ENCODE measurements at regions not wholly inside any gene's neighbourhood (a gene's known extent, or its start where the extent isn't known, plus 50 kb on each side); places are given as distances from the start of the nearest gene placed in this dataset.
A peak's percentile ranks its signal among the peaks of the same experiment; 100 is the strongest.

DNA sequence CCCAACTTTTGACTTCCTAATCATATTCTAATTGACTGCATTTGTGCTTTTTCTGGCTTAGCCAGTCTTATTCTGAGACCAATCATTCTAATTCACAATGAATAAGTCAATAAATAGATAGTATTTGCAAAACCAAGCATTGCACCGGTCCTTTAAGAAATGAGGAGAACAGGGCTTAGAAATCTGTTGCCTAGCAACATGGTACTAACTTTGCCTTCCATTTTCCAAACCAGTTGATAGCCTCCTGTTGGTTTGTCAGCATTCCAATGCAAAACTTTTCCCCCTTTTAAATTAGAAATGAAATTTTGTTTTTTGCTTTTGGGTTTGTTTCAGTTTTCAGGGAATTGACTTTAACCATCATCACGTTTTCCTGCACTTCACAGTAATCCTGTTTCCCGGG, 603.5 kb upstream of the NRP1 start:
- H3K4me1 Mint-ChIP-seq = no peaks in the 10 kb centered on the region
- Histone ChIP-seq H3K36me3 (replicated peaks in 1 of 2; ENCODE audit: control insufficient read depth in 1 of 2, insufficient read depth in 2 of 2, low read length in 2 of 2) (no peaks in the 10 kb centered on the region), H4K20me1 (ENCODE audit: insufficient read depth, low read length) (no peaks in the 10 kb centered on the region), H3K4me2 (replicated peaks; ENCODE audit: extremely low read depth, low read length, poor library complexity, severe bottlenecking) (no peak overlapping the region), H3K4me3 (replicated peaks in 1 of 3; ENCODE audit: low read depth in 2 of 3, low read length in 3 of 3) (no peak overlapping the region), H3K27ac (ENCODE audit: low read depth in 1 of 2, low read length in 2 of 2) (no peak overlapping the region), H3K9ac (ENCODE audit: insufficient read depth, low read length, poor library complexity, severe bottlenecking) (no peak overlapping the region), H3K79me2 (ENCODE audit: insufficient read depth, low read length) (no peaks in the 10 kb centered on the region), H3K27me3 (ENCODE audit: control insufficient read depth in 2 of 2, insufficient read depth in 2 of 2, low read length in 2 of 2) (no peaks in the 10 kb centered on the region), H2AFZ (ENCODE audit: insufficient read depth, low read depth, low read length, poor library complexity, severe bottlenecking) (no peak overlapping the region), H3K4me1 (ENCODE audit: control insufficient read depth in 1 of 2, insufficient read depth in 2 of 2, low read length in 2 of 2) (no peaks in the 10 kb centered on the region), H3K9me3 (replicated peaks in 1 of 2; ENCODE audit: control insufficient read depth in 1 of 2, insufficient read depth in 1 of 2, low read length in 2 of 2) (no peaks in the 10 kb centered on the region)
- intact Hi-C loops (cut with micrococcal nuclease) = no loop called here
- H3K27me3 Mint-ChIP-seq (ENCODE audit: low read depth in 3 of 3) = peaks cover 0 to 5% (median 0%) of the 10 kb centered on the region in 3 donors
- H3K9me3 Mint-ChIP-seq = peaks cover 0 to 3% (median 0%) of the 10 kb centered on the region in 7 donors
- no peak overlapping the region for H3K4me3 Mint-ChIP-seq
- no peak overlapping the region for H3K27ac Mint-ChIP-seq
- 100% methylated on average over 1 of the region's 3 CpGs for WGBS (ENCODE audit: insufficient coverage)
- DNase-seq = no peak
- no peaks in the 10 kb centered on the region for H3K36me3 Mint-ChIP-seq
- no peak for TF ChIP-seq CTCF (IDR thresholded peaks at IDR 0.05)

DNA sequence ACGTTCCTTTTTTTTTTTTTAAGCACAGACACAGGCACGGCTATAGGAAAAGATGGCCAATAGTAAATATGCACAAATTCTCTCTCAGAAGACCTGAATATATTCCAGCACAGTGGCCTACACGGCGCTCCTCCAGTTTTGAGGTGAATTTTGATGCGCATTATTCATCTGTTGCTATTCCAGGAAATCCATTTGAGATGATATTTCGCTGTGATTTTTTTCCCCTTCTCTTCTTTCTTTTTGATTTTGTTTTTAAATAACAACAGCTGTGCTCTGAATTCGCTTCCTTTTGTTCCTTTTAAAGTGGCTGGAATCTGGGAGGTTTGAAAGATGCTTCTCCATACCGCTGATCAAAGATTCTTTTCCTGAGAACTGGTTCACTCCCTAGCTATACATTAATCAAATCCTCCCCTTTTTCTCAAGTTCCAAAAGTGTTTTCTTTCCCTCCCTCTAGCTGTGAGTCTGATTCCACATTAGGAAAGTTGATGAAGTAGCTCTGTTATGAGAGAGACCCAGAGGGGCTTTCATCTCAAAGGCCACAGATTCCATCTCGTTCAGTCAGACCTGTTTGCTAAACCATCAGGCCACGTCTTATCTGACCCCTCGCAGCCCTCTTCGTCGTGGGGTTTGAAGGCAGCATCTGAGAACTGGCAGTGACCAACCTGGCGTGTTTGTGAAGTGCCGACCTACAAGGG, 602.7 kb upstream of the NRP1 start:
- TF ChIP-seq CTCF (IDR thresholded peaks at IDR 0.05) = no peak
- no peak overlapping the region for H3K27ac ChIP-seq (ENCODE audit: low read depth in 1 of 2, low read length in 2 of 2)
- Mint-ChIP-seq H3K27me3 (ENCODE audit: low read depth in 3 of 3) (peaks cover 0 to 5% (median 0%) of the 10 kb centered on the region in 3 donors), H3K27ac (no peak overlapping the region), H3K36me3 (no peaks in the 10 kb centered on the region), H3K9me3 (peaks cover 0 to 7% (median 1%) of the 10 kb centered on the region in 7 donors), H3K4me1 (no peaks in the 10 kb centered on the region), H3K4me3 (peak overlapping the region in 1 of 2 donors; percentile 17)
- no peak overlapping the region for H2AFZ ChIP-seq (ENCODE audit: insufficient read depth, low read depth, low read length, poor library complexity, severe bottlenecking)
- H3K79me2 ChIP-seq (ENCODE audit: insufficient read depth, low read length) = no peaks in the 10 kb centered on the region
- no peak overlapping the region for H3K4me2 ChIP-seq (replicated peaks; ENCODE audit: extremely low read depth, low read length, poor library complexity, severe bottlenecking)
- no peaks in the 10 kb centered on the region for H3K4me1 ChIP-seq (ENCODE audit: control insufficient read depth in 1 of 2, insufficient read depth in 2 of 2, low read length in 2 of 2)
- intact Hi-C loops (cut with micrococcal nuclease) = no loop called here
- H4K20me1 ChIP-seq (ENCODE audit: insufficient read depth, low read length) = no peaks in the 10 kb centered on the region
- H3K4me3 ChIP-seq (replicated peaks in 1 of 3; ENCODE audit: low read depth in 2 of 3, low read length in 3 of 3) = no peak overlapping the region
- WGBS (ENCODE audit: insufficient coverage) = 85% methylated on average over 7 of the region's 15 CpGs
- no peak overlapping the region for H3K9ac ChIP-seq (ENCODE audit: insufficient read depth, low read length, poor library complexity, severe bottlenecking)
- no peaks in the 10 kb centered on the region for H3K36me3 ChIP-seq (replicated peaks in 1 of 2; ENCODE audit: control insufficient read depth in 1 of 2, insufficient read depth in 2 of 2, low read length in 2 of 2)
- H3K9me3 ChIP-seq (replicated peaks in 1 of 2; ENCODE audit: control insufficient read depth in 1 of 2, insufficient read depth in 1 of 2, low read length in 2 of 2) = no peaks in the 10 kb centered on the region
- H3K27me3 ChIP-seq (ENCODE audit: control insufficient read depth in 2 of 2, insufficient read depth in 2 of 2, low read length in 2 of 2) = no peaks in the 10 kb centered on the region
- no peak for DNase-seq

Measured in CD14-positive monocyte (primary cell).